ENCODE measurements at regions not wholly inside any gene's neighbourhood (a gene's known extent, or its start where the extent isn't known, plus 50 kb on each side); places are given as distances from the start of the nearest gene placed in this dataset.
"Not testable (repeated sequence)": the region's sequence is repeated elsewhere in the genome, so short reads cannot be mapped to it uniquely, and the experiment has no call there.

GRCh38 chr7:131933219-131933618 is 376.8 kb upstream of the PODXL start:
- TF ChIP-seq, protein P1, sequence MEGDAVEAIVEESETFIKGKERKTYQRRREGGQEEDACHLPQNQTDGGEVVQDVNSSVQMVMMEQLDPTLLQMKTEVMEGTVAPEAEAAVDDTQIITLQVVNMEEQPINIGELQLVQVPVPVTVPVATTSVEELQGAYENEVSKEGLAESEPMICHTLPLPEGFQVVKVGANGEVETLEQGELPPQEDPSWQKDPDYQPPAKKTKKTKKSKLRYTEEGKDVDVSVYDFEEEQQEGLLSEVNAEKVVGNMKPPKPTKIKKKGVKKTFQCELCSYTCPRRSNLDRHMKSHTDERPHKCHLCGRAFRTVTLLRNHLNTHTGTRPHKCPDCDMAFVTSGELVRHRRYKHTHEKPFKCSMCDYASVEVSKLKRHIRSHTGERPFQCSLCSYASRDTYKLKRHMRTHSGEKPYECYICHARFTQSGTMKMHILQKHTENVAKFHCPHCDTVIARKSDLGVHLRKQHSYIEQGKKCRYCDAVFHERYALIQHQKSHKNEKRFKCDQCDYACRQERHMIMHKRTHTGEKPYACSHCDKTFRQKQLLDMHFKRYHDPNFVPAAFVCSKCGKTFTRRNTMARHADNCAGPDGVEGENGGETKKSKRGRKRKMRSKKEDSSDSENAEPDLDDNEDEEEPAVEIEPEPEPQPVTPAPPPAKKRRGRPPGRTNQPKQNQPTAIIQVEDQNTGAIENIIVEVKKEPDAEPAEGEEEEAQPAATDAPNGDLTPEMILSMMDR (conservative IDR thresholded peaks at IDR 0.05; ENCODE audit: low read length), result not testable (repeated sequence)
- not testable (repeated sequence) for TF ChIP-seq EZH2phosphoT487 (IDR thresholded peaks at IDR 0.05; ENCODE audit: borderline replicate concordance)
